H1 (cell line): ENCODE measurements at regions not wholly inside any gene's neighbourhood (a gene's known extent, or its start where the extent isn't known, plus 50 kb on each side); places are given as distances from the start of the nearest gene placed in this dataset.

Source experiments
- CTCF ChIA-PET: fragments of 300-600 bp; sonication (Branson Sonifier 250); formaldehyde crosslinking; loops from one replicate; lab custom pipeline; 2021; ENCODE audit not compliant: partially characterized antibody; lab: Charles Lee
- POLR2A ChIA-PET: fragments of 300-600 bp; sonication (Branson Sonifier 250); formaldehyde crosslinking; loops from one replicate; lab custom pipeline; 2021; ENCODE audit warnings: inconsistent platforms; ENCODE audit not compliant: partially characterized antibody; lab: Charles Lee
- DNase-seq, 2 experiments: peaks; one replicate each; pipeline versions ENCODE4 v3.0.0 to v3.0.0-alpha.2; 2010 to 2022; ENCODE audit warnings: low spot score in 2 of 2, low read depth in 1 of 2, mixed read lengths in 1 of 2
- FAIRE-seq: peaks from 2 replicates; lab custom pipeline; 2011; peaks lifted over from hg19 to GRCh38; lab: Jason Lieb, UNC
- H2AFZ ChIP-seq: 2 replicates; pipeline ENCODE4 v1.8.1; 2012; ENCODE audit warnings: low read length, inconsistent platforms
- H2AK5ac ChIP-seq: 2 replicates; pipeline ENCODE4 v1.6.1; 2013; ENCODE audit warnings: low read depth, low read length
- H2BK120ac ChIP-seq: replicated peaks from 2 replicates; pipeline ENCODE3; 2013; ENCODE audit warnings: low read depth, low read length, inconsistent platforms
- H2BK12ac ChIP-seq: 2 replicates; pipeline ENCODE4 v1.6.1; 2013; ENCODE audit warnings: low read depth, low read length
- H2BK15ac ChIP-seq: 2 replicates; pipeline ENCODE4 v1.6.1; 2013; ENCODE audit warnings: low read length
- H2BK20ac ChIP-seq: 2 replicates; pipeline ENCODE4 v1.6.1; 2013; ENCODE audit warnings: low read length
- H2BK5ac ChIP-seq: 2 replicates; pipeline ENCODE4 v1.6.1; 2013; ENCODE audit warnings: low read depth, low read length
- H3K14ac ChIP-seq: 2 replicates; pipeline ENCODE4 v1.6.1; 2013; ENCODE audit warnings: inconsistent platforms; ENCODE audit not compliant: insufficient read length
- H3K18ac ChIP-seq: 2 replicates; pipeline ENCODE4 v1.6.1; 2013; ENCODE audit warnings: low read length; ENCODE audit errors: extremely low read depth
- H3K23ac ChIP-seq: 2 replicates; pipeline ENCODE4 v1.6.1; 2013; ENCODE audit warnings: inconsistent platforms; ENCODE audit not compliant: insufficient read length
- H3K23me2 ChIP-seq: 2 replicates; pipeline ENCODE4 v1.6.1; 2013; ENCODE audit warnings: low read depth, low read length
- H3K27ac ChIP-seq: 2 replicates; pipeline ENCODE4 v1.6.1; 2011; ENCODE audit warnings: low read depth, low read length, inconsistent platforms
- H3K27me3 ChIP-seq, 4 experiments: replicated peaks in 1 of 4; 1 replicate in 1 of 4; 2 replicates in 3 of 4; pipeline versions ENCODE4 v1.6.1 to v1.8.1; 2011 to 2013; ENCODE audit warnings: low read length in 3 of 4, mild to moderate bottlenecking in 3 of 4, inconsistent platforms in 2 of 4, mixed read lengths in 2 of 4, moderate library complexity in 1 of 4; ENCODE audit not compliant: control insufficient read depth in 3 of 4, insufficient read depth in 3 of 4; ENCODE audit errors: extremely low read depth in 1 of 4
- H3K36me3 ChIP-seq, 4 experiments: 2 replicates each; pipeline versions ENCODE4 v1.6.1 to v1.8.1; 2011 to 2013; ENCODE audit warnings: mild to moderate bottlenecking in 4 of 4, low read length in 3 of 4, moderate library complexity in 2 of 4, control low read depth in 1 of 4, inconsistent platforms in 1 of 4; ENCODE audit not compliant: insufficient read depth in 4 of 4, control insufficient read depth in 2 of 4
- H3K4ac ChIP-seq: replicated peaks from 2 replicates; pipeline ENCODE3; 2013; ENCODE audit warnings: low read length, low read depth, mixed read lengths, inconsistent platforms; ENCODE audit not compliant: insufficient read length
- H3K4me1 ChIP-seq, 4 experiments: replicated peaks in 1 of 4; 1 replicate in 1 of 4; 2 replicates in 3 of 4; pipeline versions ENCODE4 v1.6.1 to v1.8.1; 2011 to 2013; ENCODE audit warnings: low read length in 3 of 4, inconsistent platforms in 2 of 4, mixed read lengths in 1 of 4; ENCODE audit not compliant: insufficient read depth in 4 of 4, control insufficient read depth in 3 of 4
- H3K4me2 ChIP-seq, 2 experiments: 2 replicates each; pipeline versions ENCODE4 v1.6.1 to v1.8.1; 2011 to 2013; ENCODE audit warnings: low read depth in 2 of 2, low read length in 2 of 2, control low read depth in 1 of 2, inconsistent platforms in 1 of 2, mild to moderate bottlenecking in 1 of 2; ENCODE audit not compliant: insufficient read depth in 1 of 2
- H3K4me3 ChIP-seq, 4 experiments: fragments of 200-600, 300-600 bp in 1 of 4; sonication (generic), shearing (Covaris generic), sonication (Bioruptor Twin) in 1 of 4; 2 replicates each; pipeline versions ENCODE4 v1.5.1 to v1.8.1; 2011 to 2016; ENCODE audit warnings: low read length in 4 of 4, low read depth in 3 of 4, control low read depth in 2 of 4, inconsistent platforms in 2 of 4, mild to moderate bottlenecking in 2 of 4, mixed read lengths in 1 of 4, moderate library complexity in 1 of 4; ENCODE audit not compliant: insufficient read depth in 2 of 4; ENCODE audit errors: extremely low read depth in 1 of 4
- H3K56ac ChIP-seq: replicated peaks from 2 replicates; pipeline ENCODE3; 2013; ENCODE audit warnings: low read depth, mild to moderate bottlenecking, mixed read lengths, low read length, inconsistent platforms; ENCODE audit not compliant: insufficient read length
- H3K79me1 ChIP-seq: 2 replicates; pipeline ENCODE4 v1.6.1; 2013; ENCODE audit warnings: low read depth, low read length, control low read depth
- H3K79me2 ChIP-seq, 2 experiments: 2 replicates each; pipeline versions ENCODE4 v1.6.1 to v1.8.1; 2012 to 2013; ENCODE audit warnings: low read length in 2 of 2, mild to moderate bottlenecking in 2 of 2, inconsistent platforms in 1 of 2; ENCODE audit not compliant: insufficient read depth in 2 of 2, control insufficient read depth in 1 of 2
- H3K9ac ChIP-seq, 4 experiments: replicated peaks in 1 of 4; 1 replicate in 1 of 4; 2 replicates in 3 of 4; pipeline versions ENCODE4 v1.6.1 to v1.8.1; 2011 to 2013; ENCODE audit warnings: low read depth in 3 of 4, low read length in 3 of 4, control low read depth in 2 of 4, mild to moderate bottlenecking in 2 of 4, moderate library complexity in 2 of 4, inconsistent platforms in 1 of 4; ENCODE audit errors: extremely low read depth in 1 of 4
- H3K9me3 ChIP-seq, 2 experiments: 2 replicates each; pipeline versions ENCODE4 v1.6.1 to v1.8.1; 2012 to 2013; ENCODE audit warnings: mild to moderate bottlenecking in 2 of 2, moderate library complexity in 2 of 2, control low read depth in 1 of 2, inconsistent platforms in 1 of 2, low read depth in 1 of 2, low read length in 1 of 2, mixed read lengths in 1 of 2; ENCODE audit not compliant: insufficient read depth in 2 of 2
- H4K20me1 ChIP-seq, 2 experiments: replicated peaks in 1 of 2; 2 replicates each; pipeline versions ENCODE3 to v1.8.1; 2011 to 2013; ENCODE audit warnings: inconsistent platforms in 2 of 2, low read length in 2 of 2, mild to moderate bottlenecking in 1 of 2; ENCODE audit not compliant: insufficient read depth in 2 of 2, control insufficient read depth in 1 of 2
- H4K5ac ChIP-seq: 2 replicates; pipeline ENCODE4 v1.6.1; 2013; ENCODE audit warnings: low read length, low read depth, mixed read lengths, inconsistent platforms; ENCODE audit not compliant: insufficient read length
- H4K8ac ChIP-seq: 2 replicates; pipeline ENCODE4 v1.8.0; 2013; ENCODE audit warnings: mild to moderate bottlenecking, moderate library complexity, low read length, inconsistent platforms; ENCODE audit not compliant: insufficient read depth; ENCODE audit errors: extremely low read depth
- H4K91ac ChIP-seq: replicated peaks from 2 replicates; pipeline ENCODE3; 2013; ENCODE audit warnings: low read length, mixed read lengths, inconsistent platforms; ENCODE audit not compliant: insufficient read length
- ASH2L ChIP-seq: fragments of 200-600, 300-600 bp; sonication (generic); IDR thresholded peaks from one replicate; pipeline ENCODE4 v1.7.1; 2017; ENCODE audit warnings: low read length
- BACH1 ChIP-seq: IDR thresholded peaks from 2 replicates; pipeline ENCODE4 v1.6.1; 2012; ENCODE audit warnings: low read length, improper control_type of control experiment
- BCL11A ChIP-seq, 2 experiments: IDR thresholded peaks; one replicate each; pipeline ENCODE4 v1.6.1; 2011; ENCODE audit warnings: low read depth in 2 of 2, low read length in 2 of 2, mild to moderate bottlenecking in 2 of 2
- CEBPB ChIP-seq: IDR thresholded peaks from 2 replicates; pipeline ENCODE4 v1.6.1; 2012; ENCODE audit warnings: low read depth, low read length
- CHD2 ChIP-seq: IDR thresholded peaks from 2 replicates; pipeline ENCODE4 v1.6.1; 2012; ENCODE audit warnings: low read length, improper control_type of control experiment
- EP300 ChIP-seq, 2 experiments: IDR thresholded peaks; 1 replicate in 1 of 2; 2 replicates in 1 of 2; pipeline ENCODE4 v1.6.1; 2011 to 2012; ENCODE audit warnings: low read depth in 2 of 2, low read length in 2 of 2, mild to moderate bottlenecking in 2 of 2, borderline replicate concordance in 1 of 2, inconsistent platforms in 1 of 2, moderate library complexity in 1 of 2
- FOSL1 ChIP-seq: IDR thresholded peaks from 2 replicates; pipeline ENCODE4 v1.6.1; 2011; ENCODE audit warnings: mild to moderate bottlenecking, low read depth, low read length, moderate library complexity; ENCODE audit not compliant: insufficient read depth
- GABPA ChIP-seq: IDR thresholded peaks from 2 replicates; pipeline ENCODE4 v1.6.1; 2011; ENCODE audit warnings: mild to moderate bottlenecking, low read length, moderate library complexity, borderline replicate concordance; ENCODE audit not compliant: insufficient read depth
- RFX5 ChIP-seq: IDR thresholded peaks from 2 replicates; pipeline ENCODE4 v1.6.1; 2011; ENCODE audit warnings: low read depth, low read length, improper control_type of control experiment, borderline replicate concordance
- RNF2 ChIP-seq: fragments of 200-900, 300-1000 bp; sonication (generic); IDR thresholded peaks from 2 replicates; pipeline ENCODE4 v1.7.1; 2016; ENCODE audit warnings: borderline replicate concordance, low read depth, mild to moderate bottlenecking, antibody characterized with exemption, low read length; ENCODE audit not compliant: poor library complexity, severe bottlenecking; ENCODE audit errors: missing control alignments
- SAP30 ChIP-seq: fragments of 300-600 bp; sonication (generic); IDR thresholded peaks from 2 replicates; pipeline ENCODE4 v1.7.1; 2012; ENCODE audit warnings: low read length, moderate library complexity, mild to moderate bottlenecking, inconsistent platforms; ENCODE audit not compliant: insufficient read depth, insufficient replicate concordance
- SRF ChIP-seq: IDR thresholded peaks from 2 replicates; pipeline ENCODE4 v1.6.1; 2011; ENCODE audit warnings: mild to moderate bottlenecking, low read depth, low read length, moderate library complexity
- YY1 ChIP-seq: IDR thresholded peaks from 2 replicates; pipeline ENCODE4 v1.6.1; 2011; ENCODE audit warnings: low read depth, mild to moderate bottlenecking, low read length
- WGBS, 2 experiments: shearing (Covaris generic) in 1 of 2; methylation state at CpG; one replicate each; pipeline versions ENCODE4 v1.1.6 to v1.1.7; 2013 to 2015; ENCODE audit warnings: low lambda C conversion rate in 2 of 2, mixed read lengths in 2 of 2, inconsistent platforms in 1 of 2, low coverage in 1 of 2, missing lambda C conversion rate in 1 of 2; ENCODE audit not compliant: insufficient replicate concordance in 2 of 2, insufficient coverage in 1 of 2, insufficient read length in 1 of 2; ENCODE audit errors: extremely low coverage in 1 of 2, missing lambda C conversion rate in 1 of 2; 5-methylcytosine and 5-hydroxymethylcytosine counted together
- TF ChIP-seq, protein P1 (sequence below): IDR thresholded peaks from 2 replicates; pipeline ENCODE4 v1.6.1; 2012; ENCODE audit warnings: inconsistent platforms

DNA sequence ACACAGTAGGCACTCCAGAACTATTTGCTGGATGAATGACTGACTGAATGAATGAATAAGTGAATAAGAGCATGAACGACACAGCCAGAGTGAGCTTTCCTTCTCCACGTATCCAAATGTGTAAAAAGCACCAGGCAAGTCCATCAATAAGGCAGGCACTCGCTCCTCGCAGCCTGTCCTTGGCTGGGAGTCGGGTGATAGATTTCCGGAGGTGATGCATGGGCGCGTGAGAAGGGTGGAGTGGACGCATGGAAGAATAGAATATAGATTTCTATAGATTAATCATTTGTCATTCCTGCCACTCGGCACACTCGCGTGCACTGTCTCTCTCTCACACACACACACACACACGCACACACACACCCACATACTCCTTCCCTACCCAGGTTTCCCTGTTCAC, 164.3 kb upstream of the ZC3H12A start:
- H2BK20ac ChIP-seq: no peak overlapping the region
- no peak overlapping the region for H3K9ac ChIP-seq
- H3K9me3 ChIP-seq: no peaks in the 10 kb centered on the region
- H4K5ac ChIP-seq: no peak overlapping the region
- H3K56ac ChIP-seq: no peak overlapping the region
- no peak overlapping the region for H2AFZ ChIP-seq
- peaks cover 3 to 17% (median 12%) of the 10 kb centered on the region in 4 experiments; a peak in 6 of 7 replicates for H3K4me1 ChIP-seq
- no peaks in the 10 kb centered on the region; a peak in 1 of 7 replicates for H3K27me3 ChIP-seq
- ChIA-PET CTCF (interaction anchor here (4.3 to 5.7 kb wide), 2 partner anchors 13 to 14 kb away, joined by 26 to 33 read pairs; no protein-coding TSS in a partner anchor), POLR2A (interaction anchor here (0.6 kb wide), 1 partner anchor 638 kb away, joined by 4 read pairs; no protein-coding TSS in a partner anchor)
- no peak overlapping the region for H3K4me2 ChIP-seq
- H3K23ac ChIP-seq: no peak overlapping the region
- H3K18ac ChIP-seq: no peak overlapping the region
- H3K79me2 ChIP-seq: no peaks in the 10 kb centered on the region
- no peak overlapping the region for H2BK120ac ChIP-seq
- no peak for FAIRE-seq
- H3K4me3 ChIP-seq: no peak overlapping the region
- no peak overlapping the region for H3K27ac ChIP-seq
- H3K4ac ChIP-seq: no peak overlapping the region
- no peak overlapping the region for H2BK15ac ChIP-seq
- H4K8ac ChIP-seq: no peak overlapping the region
- no peaks in the 10 kb centered on the region for H3K79me1 ChIP-seq
- 0 out of 2 replicates have a peak overlapping the region, but pooled peaks have one; percentile 85 for H2AK5ac ChIP-seq
- 0 out of 2 replicates have a peak overlapping the region, but pooled peaks have one; percentile 2 for H2BK5ac ChIP-seq
- peak overlapping the region; percentile 41; the same call in 1 of the 2 replicates for H2BK12ac ChIP-seq
- no peak overlapping the region for H3K14ac ChIP-seq
- DNase-seq: no peak
- 89% methylated on average over 13 of the region's 13 CpGs; no CpG with 5 or more reads in 1 of the 2 experiments for WGBS, 2 experiments
- 0 out of 2 replicates have a peak, but pooled peaks cover 2% of the 10 kb centered on the region for H3K23me2 ChIP-seq
- no peaks in the 10 kb centered on the region for H3K36me3 ChIP-seq
- no peak overlapping the region for H4K91ac ChIP-seq
- H4K20me1 ChIP-seq: no peaks in the 10 kb centered on the region
- TF ChIP-seq SRF (no peak), BCL11A (IDR thresholded peaks at IDR 0.05; ENCODE audit: low read depth in 2 of 2, low read length in 2 of 2) (no peak), ASH2L (no peak), CEBPB (no peak), EP300 (IDR thresholded peaks at IDR 0.05; ENCODE audit: borderline replicate concordance in 1 of 2, low read depth in 2 of 2, low read length in 2 of 2) (no peak), CHD2 (no peak), SAP30 (no peak), RFX5 (no peak), YY1 (no peak), BACH1 (no peak), RNF2 (no peak), FOSL1 (no peak), GABPA (no peak)
- TF ChIP-seq, protein P1, sequence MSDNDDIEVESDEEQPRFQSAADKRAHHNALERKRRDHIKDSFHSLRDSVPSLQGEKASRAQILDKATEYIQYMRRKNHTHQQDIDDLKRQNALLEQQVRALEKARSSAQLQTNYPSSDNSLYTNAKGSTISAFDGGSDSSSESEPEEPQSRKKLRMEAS: no peak
